Activated CD8-positive, alpha-beta T cell treated with anti-CD3 and anti-CD28 coated beads, Interleukin-2, amount 10 ng/mL, durations not matched to agents 7 days and 5 days (primary cell): ENCODE measurements at regions not wholly inside any gene's neighbourhood (a gene's known extent, or its start where the extent isn't known, plus 50 kb on each side); places are given as distances from the start of the nearest gene placed in this dataset.

ENCODE experiments used
- ATAC-seq: fragments of 150-1000 bp; cut with Tn5 transposase; one replicate; pipeline ENCODE4 v1.10.0; 2021; ENCODE audit warnings: moderate library complexity
- CTCF ChIA-PET: fragments of 350-600 bp; sonication (Branson Sonifier 250); formaldehyde crosslinking; loops from one replicate; lab custom pipeline; 2021; ENCODE audit warnings: antibody characterized with exemption; lab: Charles Lee
- POLR2A ChIA-PET: fragments of 350-600 bp; sonication (Branson Sonifier 250); formaldehyde crosslinking; loops from one replicate; lab custom pipeline; 2021; ENCODE audit warnings: antibody characterized with exemption; lab: Charles Lee
- DNase-seq: peaks from one replicate; pipeline ENCODE4 v3.0.0-alpha.2; 2020
- H3K27ac Mint-ChIP-seq: one replicate; pipeline ENCODE4 v1.8.0; 2021; ENCODE audit warnings: mild to moderate bottlenecking, mixed read lengths
- H3K27me3 Mint-ChIP-seq: one replicate; pipeline ENCODE4 v1.8.0; 2021; ENCODE audit warnings: low read depth, mixed read lengths
- H3K36me3 Mint-ChIP-seq: one replicate; pipeline ENCODE4 v1.8.0; 2021; ENCODE audit warnings: low read depth, mixed read lengths
- H3K4me1 Mint-ChIP-seq: one replicate; pipeline ENCODE4 v1.8.0; 2021; ENCODE audit warnings: low read depth, mixed read lengths
- H3K4me3 Mint-ChIP-seq: one replicate; pipeline ENCODE4 v1.8.0; 2021; ENCODE audit warnings: mild to moderate bottlenecking, mixed read lengths
- H3K9me3 Mint-ChIP-seq: one replicate; pipeline ENCODE4 v1.8.0; 2022; ENCODE audit warnings: mixed read lengths; ENCODE audit not compliant: insufficient read depth

DNA sequence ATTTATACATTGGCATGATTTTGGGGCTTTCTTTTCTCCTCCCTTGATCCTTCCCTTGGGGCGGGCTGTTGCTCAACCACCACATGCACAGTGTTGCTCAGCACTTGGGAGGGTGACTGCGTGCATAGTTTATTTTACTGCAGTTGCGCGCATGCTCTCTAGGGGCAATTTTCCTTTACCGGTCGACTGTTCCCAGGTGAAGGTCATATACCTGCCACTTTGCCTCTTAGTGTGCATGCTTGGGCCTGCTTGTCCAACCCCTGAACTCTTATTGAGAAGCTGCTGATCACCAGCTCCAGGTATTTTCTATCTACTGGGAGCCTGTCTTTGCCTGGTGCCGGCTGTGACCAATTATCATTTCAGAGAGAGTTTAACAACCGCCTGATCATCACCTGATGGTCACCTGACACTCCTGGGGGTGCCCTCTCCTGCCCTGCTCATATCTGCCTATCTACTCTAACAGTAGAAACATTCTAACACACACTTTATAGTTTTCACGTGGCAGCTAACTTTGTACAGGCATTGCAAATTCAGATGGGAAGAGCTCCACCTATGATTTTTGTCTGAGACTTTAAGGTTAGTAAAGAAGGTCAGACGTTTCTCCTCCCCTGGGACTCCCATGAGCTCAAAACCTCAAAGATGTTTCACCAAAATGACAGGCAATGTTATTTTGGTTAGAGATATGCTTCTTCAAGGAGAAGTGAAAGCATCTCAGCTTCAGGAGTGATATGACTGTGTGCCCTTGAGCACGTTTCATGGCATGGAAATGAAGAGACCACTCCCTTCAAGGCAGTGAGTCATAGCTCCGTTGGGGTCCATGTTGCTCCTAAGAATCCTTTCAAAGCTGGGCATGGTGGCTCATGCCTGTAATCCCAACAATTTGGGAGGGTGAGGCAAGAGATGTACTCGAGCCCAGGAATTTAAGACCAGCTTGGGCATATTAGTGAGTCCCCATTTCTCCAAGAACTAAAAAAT, 227.5 kb upstream of the MYLIP start:
- POLR2A ChIA-PET = interaction anchor here (1.2 to 1.6 kb wide), 2 partner anchors 227 to 229 kb away, joined by 3 to 7 read pairs; partner anchors contain the start of gene MYLIP
- ATAC-seq (peak; percentile 47), DNase-seq (peak; percentile 29)
- Mint-ChIP-seq H3K27me3 (no peaks in the 10 kb centered on the region), H3K27ac (peak overlapping the region; percentile 32), H3K9me3 (no peaks in the 10 kb centered on the region), H3K36me3 (no peaks in the 10 kb centered on the region), H3K4me1 (peaks cover 7% of the 10 kb centered on the region), H3K4me3 (no peak overlapping the region)
- CTCF ChIA-PET = interaction anchor here (0.8 to 2.3 kb wide), 6 partner anchors 7 to 282 kb away, joined by 3 to 11 read pairs (median 3); no protein-coding TSS in a partner anchor

DNA sequence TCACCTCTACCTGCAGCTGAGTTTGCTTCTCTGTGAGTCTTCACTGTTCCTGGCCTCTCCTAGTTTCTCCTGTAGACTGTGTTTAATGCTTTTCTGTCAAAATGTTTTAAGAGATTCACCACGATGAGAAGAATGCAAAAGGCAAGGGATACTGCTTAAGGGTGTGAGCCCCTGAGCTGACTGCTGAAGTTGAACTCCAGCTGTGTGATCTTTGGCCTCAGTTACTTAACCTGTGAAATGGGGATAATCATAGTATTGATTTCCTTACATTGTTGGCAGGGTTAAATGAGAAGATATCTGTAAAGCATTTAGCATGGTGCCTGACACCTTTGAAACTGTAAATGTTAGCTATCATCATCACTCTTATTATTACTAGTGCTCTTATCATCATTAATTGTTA, 230.2 kb upstream of the MYLIP start:
- H3K36me3 Mint-ChIP-seq = no peaks in the 10 kb centered on the region
- ATAC-seq = no peak
- CTCF ChIA-PET = no interaction called here

DNA sequence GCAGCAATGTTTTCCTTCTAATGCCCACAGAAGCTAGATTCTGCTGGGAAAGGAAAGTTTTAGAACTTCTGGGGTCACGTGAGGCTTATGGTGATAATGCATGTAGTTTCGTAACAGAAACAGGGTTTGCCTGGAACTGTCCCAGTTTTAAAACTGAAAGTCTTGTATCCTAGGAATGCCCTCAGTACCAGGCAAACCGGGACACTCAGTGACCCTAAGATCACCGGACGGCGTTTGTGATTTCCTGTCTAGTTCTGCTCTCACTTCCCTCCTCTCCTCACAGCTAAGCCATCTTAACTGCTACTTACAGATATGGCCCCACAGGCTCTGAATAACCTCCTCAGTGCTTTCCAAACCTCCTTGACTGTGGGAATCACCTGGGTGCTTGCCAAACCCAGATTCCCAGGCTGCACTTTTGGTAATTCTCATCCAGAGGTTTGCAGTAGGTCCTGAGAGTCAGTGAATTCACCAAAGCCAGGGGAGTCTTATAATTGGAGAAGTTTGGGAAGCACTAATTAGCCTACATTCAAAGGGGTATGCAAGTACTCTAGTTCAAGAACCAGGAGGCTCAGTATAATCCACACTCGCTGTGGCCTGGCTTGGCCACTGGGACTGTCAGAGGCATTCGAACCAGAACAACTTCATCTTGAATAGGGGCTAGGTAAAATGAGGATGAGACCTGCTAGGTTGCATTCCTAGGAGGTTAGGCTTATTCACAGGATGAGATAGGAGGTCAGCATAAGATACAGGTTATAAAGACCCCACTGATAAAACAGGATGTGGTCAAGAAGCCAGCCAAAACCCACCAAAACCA, 231.6 kb upstream of the MYLIP start:
- ATAC-seq (no peak), DNase-seq (no peak)
- no peak overlapping the region for H3K4me3 Mint-ChIP-seq
- H3K4me1 Mint-ChIP-seq = peaks cover 7% of the 10 kb centered on the region
- CTCF ChIA-PET = interaction anchor here (0.8 to 1.6 kb wide), 3 partner anchors 9 to 231 kb away, joined by 4 to 6 read pairs (median 4); partner anchors contain the start of gene MYLIP
- no peaks in the 10 kb centered on the region for H3K36me3 Mint-ChIP-seq
- peaks cover 12% of the 10 kb centered on the region for H3K9me3 Mint-ChIP-seq
- H3K27me3 Mint-ChIP-seq = no peaks in the 10 kb centered on the region
- POLR2A ChIA-PET = no interaction called here
- no peak overlapping the region for H3K27ac Mint-ChIP-seq

More for the DNA sequence above, 230.2 kb upstream of the MYLIP start:
- Mint-ChIP-seq H3K4me3 (no peak overlapping the region), H3K4me1 (peaks cover 7% of the 10 kb centered on the region), H3K27me3 (no peaks in the 10 kb centered on the region), H3K9me3 (peaks cover 4% of the 10 kb centered on the region), H3K27ac (no peak overlapping the region)
- no peak for DNase-seq
- POLR2A ChIA-PET = no interaction called here

DNA sequence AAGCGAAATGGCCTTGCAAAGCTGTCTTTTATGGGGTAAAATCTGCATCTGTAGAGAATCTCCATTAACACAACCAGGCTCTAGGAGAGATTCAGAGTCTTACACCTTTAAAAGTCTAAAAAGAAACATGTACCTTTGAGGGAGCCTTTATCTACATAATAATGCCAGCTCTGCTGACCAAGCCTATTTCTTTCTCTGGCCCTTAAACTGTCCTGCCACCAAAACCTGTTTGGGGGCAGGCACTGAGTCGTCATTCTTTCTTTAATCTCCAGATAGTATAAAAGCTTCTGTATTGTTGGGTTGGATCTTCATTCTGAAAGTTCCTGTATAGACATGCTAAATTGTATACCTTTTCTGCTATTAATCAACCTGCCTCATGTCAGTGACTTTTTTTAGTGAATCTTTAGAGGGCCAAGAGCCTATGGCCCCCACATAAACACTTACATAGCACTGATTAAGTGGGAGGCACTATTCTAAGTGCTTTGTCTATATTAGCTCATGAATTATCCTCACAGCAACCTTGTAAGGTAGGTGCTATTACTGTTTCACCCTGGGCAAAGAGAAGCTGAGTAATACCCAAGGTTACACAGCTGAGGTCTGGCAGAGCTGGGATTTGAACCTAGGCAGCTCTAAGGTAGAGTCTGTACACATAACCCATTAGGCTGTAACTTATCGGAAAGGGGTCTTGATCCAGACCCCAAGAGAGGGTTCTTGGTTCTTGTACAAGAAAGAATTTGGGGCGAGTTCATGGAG, 232.3 kb upstream of the DTNBP1 start:
- Mint-ChIP-seq H3K27me3 (no peaks in the 10 kb centered on the region), H3K36me3 (no peaks in the 10 kb centered on the region), H3K4me1 (no peaks in the 10 kb centered on the region), H3K4me3 (no peak overlapping the region), H3K27ac (no peak overlapping the region), H3K9me3 (peaks cover 12% of the 10 kb centered on the region)
- CTCF ChIA-PET = interaction anchor here (1.0 to 3.7 kb wide), 5 partner anchors 14 to 288 kb away, joined by 3 to 22 read pairs (median 3); no protein-coding TSS in a partner anchor
- DNase-seq (no peak), ATAC-seq (no peak)
- POLR2A ChIA-PET = interaction anchor here (0.6 kb wide), 1 partner anchor 324 kb away, joined by 3 read pairs; no protein-coding TSS in a partner anchor

DNA sequence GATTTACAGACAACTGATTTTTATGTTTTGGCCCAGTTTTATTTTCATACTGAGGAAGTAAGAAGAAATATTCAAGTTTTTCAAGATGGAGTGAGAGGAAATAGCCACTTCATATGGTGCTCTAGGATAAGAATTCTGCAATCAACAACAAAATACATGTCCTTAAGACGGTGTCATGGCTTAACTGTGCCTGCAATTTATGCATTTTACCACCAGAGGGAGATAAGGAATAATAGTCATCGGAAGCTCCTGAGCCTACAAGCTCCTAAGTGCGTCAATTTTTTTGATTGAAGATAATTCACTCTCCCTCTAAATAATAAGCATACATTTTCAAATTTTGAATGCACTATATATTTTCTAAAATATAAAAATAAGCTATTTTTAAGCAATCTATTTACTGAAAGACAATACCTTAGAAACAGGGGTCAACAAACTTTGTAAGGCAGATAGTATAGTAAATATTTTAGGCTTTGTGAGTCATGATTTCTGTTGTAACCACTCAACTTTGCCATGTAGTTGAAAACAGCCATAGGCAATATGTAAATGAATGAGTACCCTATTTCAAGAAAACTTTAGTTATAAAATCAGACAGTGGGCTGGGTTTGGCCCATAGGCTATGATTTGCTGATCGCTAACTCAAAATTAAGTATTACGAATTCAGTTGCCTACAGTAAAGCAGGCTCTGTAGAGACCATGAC, 230.9 kb upstream of the DTNBP1 start:
- no peak overlapping the region for H3K27ac Mint-ChIP-seq
- CTCF ChIA-PET = interaction anchor here (0.6 to 3.7 kb wide), 10 partner anchors 8 to 290 kb away, joined by 3 to 22 read pairs (median 3); no protein-coding TSS in a partner anchor
- H3K4me3 Mint-ChIP-seq = no peak overlapping the region
- POLR2A ChIA-PET = interaction anchor here (1.0 kb wide), 1 partner anchor 160 kb away, joined by 3 read pairs; no protein-coding TSS in a partner anchor
- peaks cover 12% of the 10 kb centered on the region for H3K9me3 Mint-ChIP-seq
- ATAC-seq (no peak), DNase-seq (no peak)
- no peaks in the 10 kb centered on the region for H3K4me1 Mint-ChIP-seq
- no peaks in the 10 kb centered on the region for H3K36me3 Mint-ChIP-seq
- H3K27me3 Mint-ChIP-seq = no peaks in the 10 kb centered on the region

DNA sequence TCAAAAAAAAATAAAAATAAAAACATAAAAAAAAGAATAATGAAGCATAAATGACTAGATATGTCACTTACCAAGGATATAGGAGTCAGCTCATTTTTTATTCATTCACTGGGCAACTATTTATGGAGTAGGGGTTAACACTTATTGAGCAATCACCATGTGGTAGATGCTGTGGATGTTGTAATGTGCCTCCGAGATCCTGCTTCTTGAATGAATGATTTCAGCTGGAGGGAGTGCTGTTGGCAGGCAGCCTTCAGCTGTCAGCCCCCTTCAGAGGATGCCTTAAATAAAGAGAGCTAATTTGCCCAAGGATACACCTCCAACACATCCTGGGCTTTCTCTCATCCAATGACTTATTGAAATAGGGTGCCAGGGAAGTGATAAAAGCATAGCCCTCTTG, 229.5 kb upstream of the DTNBP1 start:
- H3K4me1 Mint-ChIP-seq = no peaks in the 10 kb centered on the region
- DNase-seq = no peak
- ChIA-PET POLR2A (no interaction called here), CTCF (interaction anchor here (0.7 kb wide), 1 partner anchor 13 kb away, joined by 3 read pairs; no protein-coding TSS in a partner anchor)
- H3K36me3 Mint-ChIP-seq = no peaks in the 10 kb centered on the region
- H3K9me3 Mint-ChIP-seq = peaks cover 12% of the 10 kb centered on the region
- no peak for ATAC-seq
- H3K4me3 Mint-ChIP-seq = no peak overlapping the region
- peaks cover 2% of the 10 kb centered on the region for H3K27me3 Mint-ChIP-seq
- H3K27ac Mint-ChIP-seq = no peak overlapping the region

DNA sequence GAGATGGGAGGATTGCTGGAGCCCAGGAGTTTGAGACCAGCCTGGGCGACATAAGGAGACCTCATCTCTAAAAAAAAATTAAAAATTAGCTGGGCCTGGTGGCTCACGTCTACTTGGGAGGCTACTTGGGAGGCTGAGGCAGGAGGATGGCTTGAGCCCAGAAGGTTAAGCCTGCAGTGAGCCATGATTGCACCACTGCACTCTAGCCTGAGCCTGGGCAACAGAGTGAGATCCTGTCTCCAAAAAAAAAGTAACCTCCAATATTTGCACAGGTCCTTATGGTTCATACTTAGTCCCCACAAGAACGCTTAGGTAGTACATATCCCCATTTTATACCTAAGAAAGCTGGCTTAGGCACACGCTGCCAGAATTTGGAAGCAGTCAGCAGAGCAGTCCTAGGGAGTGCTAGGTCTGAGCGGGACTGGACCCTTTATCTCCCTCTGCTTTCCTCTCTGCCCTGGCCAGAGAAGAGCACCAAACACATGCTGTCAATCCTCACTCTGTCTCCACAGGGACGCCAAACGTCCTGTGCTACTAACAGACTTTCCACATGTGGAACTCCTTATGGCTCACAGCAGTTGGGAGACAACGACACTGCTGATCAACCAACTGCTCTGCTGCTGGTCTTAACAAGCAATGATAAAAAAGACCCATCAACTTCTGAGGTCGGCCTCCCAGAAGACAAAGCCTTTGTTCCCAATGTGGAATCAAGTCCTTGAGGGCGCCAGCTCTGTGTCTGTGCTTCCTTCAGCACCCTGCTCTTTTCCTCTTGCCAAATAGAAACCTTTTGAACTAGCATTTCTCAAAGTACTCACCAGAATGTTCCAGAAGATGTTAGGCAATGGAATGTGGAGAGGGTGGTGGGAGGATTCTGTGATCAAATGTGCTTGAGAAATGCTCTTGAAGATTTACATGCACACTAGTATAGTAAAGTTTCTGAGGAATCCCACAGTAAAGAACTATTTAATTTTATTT, 226.3 kb upstream of the DTNBP1 start:
- Mint-ChIP-seq H3K27me3 (peaks cover 2% of the 10 kb centered on the region), H3K9me3 (peaks cover 8% of the 10 kb centered on the region), H3K4me3 (no peak overlapping the region), H3K4me1 (no peaks in the 10 kb centered on the region), H3K27ac (no peak overlapping the region), H3K36me3 (no peaks in the 10 kb centered on the region)
- POLR2A ChIA-PET = interaction anchor here (0.6 kb wide), 1 partner anchor 50 kb away, joined by 3 read pairs; no protein-coding TSS in a partner anchor
- CTCF ChIA-PET = no interaction called here
- DNase-seq (no peak), ATAC-seq (no peak)

DNA sequence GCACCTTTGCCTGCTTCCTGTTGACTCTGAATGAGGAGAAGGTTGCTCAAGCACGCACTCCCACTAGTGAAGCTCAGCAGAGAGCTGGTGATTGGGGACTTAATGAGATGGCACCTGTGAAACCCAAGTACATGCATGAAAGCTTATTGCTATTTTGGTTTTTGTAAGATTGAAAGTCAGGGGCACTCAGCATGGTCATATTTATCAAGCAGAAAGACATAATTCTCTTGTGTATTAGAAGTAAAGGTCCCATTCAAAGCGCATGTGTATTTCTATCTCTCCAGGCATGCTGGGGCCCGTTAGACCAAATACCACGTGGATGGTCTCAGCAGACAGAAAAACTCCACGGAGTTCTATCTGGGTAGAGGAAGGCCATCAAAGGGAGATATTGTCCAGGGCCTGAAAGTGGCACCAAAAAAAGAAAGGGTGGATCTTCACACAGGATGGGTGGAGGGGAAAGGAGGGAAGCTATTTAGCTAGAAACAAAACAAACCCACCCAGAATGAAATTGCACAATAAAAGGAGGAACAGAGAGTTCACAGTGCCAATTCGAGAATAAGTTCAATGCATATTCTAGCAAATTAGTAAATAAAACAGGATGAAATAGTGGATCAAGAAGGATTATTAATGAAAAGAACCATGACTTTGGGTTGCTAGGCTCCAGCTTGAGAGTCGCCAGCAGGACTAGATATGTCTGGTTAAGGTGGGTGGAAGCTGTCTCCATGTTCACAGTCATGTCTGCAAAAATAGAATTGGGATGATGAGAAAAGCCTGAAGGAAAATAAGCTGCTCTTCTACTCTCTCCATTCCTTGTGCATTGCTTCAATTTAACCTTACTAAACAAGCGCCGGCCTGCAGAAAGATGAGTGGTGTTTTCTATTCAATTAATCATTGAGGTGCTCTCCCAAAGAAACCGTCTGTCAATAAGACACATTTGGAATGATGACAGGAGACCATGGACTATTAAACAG, 224.9 kb upstream of the DTNBP1 start:
- H3K27me3 Mint-ChIP-seq = peaks cover 2% of the 10 kb centered on the region
- DNase-seq (no peak), ATAC-seq (no peak)
- no peaks in the 10 kb centered on the region for H3K9me3 Mint-ChIP-seq
- H3K36me3 Mint-ChIP-seq = no peaks in the 10 kb centered on the region
- POLR2A ChIA-PET = no interaction called here
- CTCF ChIA-PET = interaction anchor here (1.2 to 1.3 kb wide), 2 partner anchors 9 to 240 kb away, joined by 3 to 4 read pairs; no protein-coding TSS in a partner anchor
- no peaks in the 10 kb centered on the region for H3K4me1 Mint-ChIP-seq
- H3K27ac Mint-ChIP-seq = no peak overlapping the region
- H3K4me3 Mint-ChIP-seq = no peak overlapping the region

DNA sequence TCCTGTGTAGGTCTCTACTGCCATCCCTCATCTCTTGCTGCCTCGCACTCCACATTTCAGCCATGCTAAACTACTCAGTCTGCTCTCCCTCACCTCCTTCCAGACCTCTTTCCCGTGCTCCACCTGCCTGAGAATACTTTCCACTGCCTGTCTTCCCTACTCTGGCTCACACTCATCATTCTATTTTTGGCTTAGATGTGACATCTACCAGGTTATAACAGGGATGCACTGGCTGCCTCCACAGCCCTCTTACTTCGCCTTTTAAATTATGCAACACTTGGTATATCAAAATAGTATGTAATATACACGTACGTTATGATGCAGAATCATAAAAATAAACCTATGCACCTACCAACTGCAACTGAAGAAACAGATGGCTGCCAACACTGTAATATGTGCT, 222.8 kb upstream of the DTNBP1 start:
- ChIA-PET CTCF (no interaction called here), POLR2A (no interaction called here)
- ATAC-seq (no peak), DNase-seq (no peak)
- H3K27ac Mint-ChIP-seq = no peak overlapping the region
- no peak overlapping the region for H3K4me3 Mint-ChIP-seq
- H3K9me3 Mint-ChIP-seq = no peaks in the 10 kb centered on the region
- H3K4me1 Mint-ChIP-seq = peaks cover 9% of the 10 kb centered on the region
- no peaks in the 10 kb centered on the region for H3K36me3 Mint-ChIP-seq
- peaks cover 2% of the 10 kb centered on the region for H3K27me3 Mint-ChIP-seq
